ENCODE measurements at regions not wholly inside any gene's neighbourhood (a gene's known extent, or its start where the extent isn't known, plus 50 kb on each side); places are given as distances from the start of the nearest gene placed in this dataset.

DNA sequence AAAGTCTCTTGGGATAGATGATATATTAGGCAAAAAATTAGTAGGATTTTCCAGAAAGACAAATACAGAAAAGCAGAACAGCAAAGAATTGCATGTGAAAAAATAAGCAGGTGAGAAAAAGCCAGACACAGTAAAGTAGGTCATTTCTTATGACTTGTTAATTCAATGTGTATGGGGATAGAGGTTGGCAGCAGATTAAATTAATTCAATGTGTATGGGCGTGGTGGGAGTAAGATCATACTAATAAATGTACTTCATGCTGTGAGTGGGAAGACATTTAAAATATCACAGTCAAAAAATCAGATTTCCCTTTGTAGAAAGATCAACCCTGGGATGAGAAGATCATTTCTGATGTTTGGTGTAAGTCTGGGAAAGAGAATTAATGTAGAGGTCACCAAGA is 1146.4 kb upstream of the INTU start:
- no peaks in the 10 kb centered on the region for H3K79me2 ChIP-seq (ENCODE audit: control insufficient read depth, insufficient read depth, low read length)
- no peak for TF ChIP-seq POLR2AphosphoS5 (IDR thresholded peaks at IDR 0.05; ENCODE audit: insufficient read depth, low read depth, low read length)
- no peak for TF ChIP-seq GATA2 (IDR thresholded peaks at IDR 0.05; ENCODE audit: insufficient read depth, insufficient read length, low read depth, low read length)
- no peak for TF ChIP-seq MAX (IDR thresholded peaks at IDR 0.05; ENCODE audit: insufficient read depth, insufficient read length)
- TF ChIP-seq JUN (IDR thresholded peaks at IDR 0.05; ENCODE audit: borderline replicate concordance, insufficient read depth, insufficient read length, low read depth), result no peak
- TF ChIP-seq POLR2A (IDR thresholded peaks at IDR 0.05; ENCODE audit: low read depth, low read length), result no peak
- TF ChIP-seq EZH2 (IDR thresholded peaks at IDR 0.05; ENCODE audit: borderline replicate concordance, low read depth, low read length, severe bottlenecking), result no peak
- no peak for TF ChIP-seq FOS (IDR thresholded peaks at IDR 0.05; ENCODE audit: borderline replicate concordance, insufficient read depth, low read length)
- TF ChIP-seq, protein P1, sequence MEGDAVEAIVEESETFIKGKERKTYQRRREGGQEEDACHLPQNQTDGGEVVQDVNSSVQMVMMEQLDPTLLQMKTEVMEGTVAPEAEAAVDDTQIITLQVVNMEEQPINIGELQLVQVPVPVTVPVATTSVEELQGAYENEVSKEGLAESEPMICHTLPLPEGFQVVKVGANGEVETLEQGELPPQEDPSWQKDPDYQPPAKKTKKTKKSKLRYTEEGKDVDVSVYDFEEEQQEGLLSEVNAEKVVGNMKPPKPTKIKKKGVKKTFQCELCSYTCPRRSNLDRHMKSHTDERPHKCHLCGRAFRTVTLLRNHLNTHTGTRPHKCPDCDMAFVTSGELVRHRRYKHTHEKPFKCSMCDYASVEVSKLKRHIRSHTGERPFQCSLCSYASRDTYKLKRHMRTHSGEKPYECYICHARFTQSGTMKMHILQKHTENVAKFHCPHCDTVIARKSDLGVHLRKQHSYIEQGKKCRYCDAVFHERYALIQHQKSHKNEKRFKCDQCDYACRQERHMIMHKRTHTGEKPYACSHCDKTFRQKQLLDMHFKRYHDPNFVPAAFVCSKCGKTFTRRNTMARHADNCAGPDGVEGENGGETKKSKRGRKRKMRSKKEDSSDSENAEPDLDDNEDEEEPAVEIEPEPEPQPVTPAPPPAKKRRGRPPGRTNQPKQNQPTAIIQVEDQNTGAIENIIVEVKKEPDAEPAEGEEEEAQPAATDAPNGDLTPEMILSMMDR (IDR thresholded peaks at IDR 0.05; ENCODE audit: extremely low read depth in 1 of 2, insufficient read depth in 1 of 2, low read depth in 1 of 2, low read length in 2 of 2), result no peak
- TF ChIP-seq MYC (IDR thresholded peaks at IDR 0.05; ENCODE audit: low read depth, low read length), result no peak
- no peak overlapping the region for H3K4me3 ChIP-seq (replicated peaks in 1 of 3; ENCODE audit: insufficient read depth in 1 of 3, low read depth in 1 of 3, low read length in 3 of 3)
- ChIA-PET CTCF (no interaction called here), POLR2A (no interaction called here)
- H3K9me1 ChIP-seq (replicated peaks; ENCODE audit: control insufficient read depth, extremely low read depth, insufficient read depth, low read length), result no peaks in the 10 kb centered on the region
- H4K20me1 ChIP-seq (replicated peaks; ENCODE audit: control insufficient read depth, extremely low read depth, insufficient read depth, low read length), result no peaks in the 10 kb centered on the region
- dilution Hi-C loops (cut with MboI; ENCODE audit: extremely low pct_ligation_motif_present, low sequenced_read_pairs), result no loop called here
- no peak overlapping the region for H3K4me2 ChIP-seq (ENCODE audit: insufficient read depth, low read length)
- no peaks in the 10 kb centered on the region for H3K4me1 ChIP-seq (ENCODE audit: control insufficient read depth, extremely low read depth, insufficient read depth, low read length)
- peaks cover 0 to 2% of the 10 kb centered on the region in 2 experiments for H3K27me3 ChIP-seq (ENCODE audit: control insufficient read depth in 2 of 2, insufficient read depth in 2 of 2, low read length in 2 of 2)
- DNase-seq (ENCODE audit: low read depth, low spot score) (no peak), FAIRE-seq (no peak)
- H3K27ac ChIP-seq (ENCODE audit: insufficient read depth, low read depth, low read length), result no peak overlapping the region
- no peaks in the 10 kb centered on the region for H3K9me3 ChIP-seq (replicated peaks; ENCODE audit: control insufficient read depth, insufficient read depth, low read length)
- no peak overlapping the region for H2AFZ ChIP-seq (ENCODE audit: low read depth, low read length)
- H3K9ac ChIP-seq (replicated peaks; ENCODE audit: extremely low read depth, insufficient read depth, low read length), result no peak overlapping the region
- no peaks in the 10 kb centered on the region for H3K36me3 ChIP-seq (ENCODE audit: control insufficient read depth in 2 of 2, extremely low read depth in 1 of 2, insufficient read depth in 2 of 2, low read length in 2 of 2)
- no TSS peak for BruUV-seq (replicated peaks)
- intact Hi-C loops (cut with micrococcal nuclease), result no loop called here
